MCF 10A (cell line): ENCODE measurements at regions not wholly inside any gene's neighbourhood (a gene's known extent, or its start where the extent isn't known, plus 50 kb on each side); places are given as distances from the start of the nearest gene placed in this dataset.

Experiments
- BruUV-seq: library from RNA; stranded (reverse); fragments of 400-500 nt; replicated peaks from 2 replicates; lab custom pipeline; 2021; lab: Mats Ljungman, UMichigan
- CTCF ChIA-PET: fragments of 300-600 bp; sonication (Branson Sonifier 250); formaldehyde crosslinking; extraction: SDS; loops from one replicate; lab custom pipeline; 2021; ENCODE audit warnings: antibody characterized with exemption, inconsistent platforms; lab: Yijun Ruan, JAX
- POLR2A ChIA-PET: fragments of 300-600, 350-650 bp; sonication (Branson Sonifier 250); formaldehyde crosslinking; extraction: SDS; loops from one replicate; lab custom pipeline; 2020; ENCODE audit warnings: antibody characterized with exemption, inconsistent platforms; lab: Yijun Ruan, JAX
- DNase-seq: peaks from one replicate; pipeline ENCODE4 v3.0.0-alpha.2; 2018; ENCODE audit not compliant: unreplicated experiment
- H3K27ac Mint-ChIP-seq: one replicate; pipeline ENCODE4 v1.8.0; 2022; ENCODE audit warnings: mild to moderate bottlenecking, low read depth, mixed read lengths; ENCODE audit not compliant: unreplicated experiment
- H3K27me3 Mint-ChIP-seq: one replicate; pipeline ENCODE4 v1.8.0; 2022; ENCODE audit warnings: mixed read lengths; ENCODE audit not compliant: insufficient read depth, unreplicated experiment
- H3K36me3 Mint-ChIP-seq: one replicate; pipeline ENCODE4 v1.8.0; 2022; ENCODE audit warnings: mild to moderate bottlenecking, moderate library complexity, mixed read lengths; ENCODE audit not compliant: insufficient read depth, unreplicated experiment
- H3K4me1 Mint-ChIP-seq: one replicate; pipeline ENCODE4 v1.8.0; 2022; ENCODE audit warnings: mixed read lengths; ENCODE audit not compliant: insufficient read depth, unreplicated experiment
- H3K4me3 Mint-ChIP-seq: one replicate; pipeline ENCODE4 v1.8.0; 2022; ENCODE audit warnings: mild to moderate bottlenecking, moderate library complexity, mixed read lengths; ENCODE audit not compliant: unreplicated experiment
- H3K9me3 Mint-ChIP-seq: one replicate; pipeline ENCODE4 v1.8.0; 2022; ENCODE audit warnings: mixed read lengths; ENCODE audit not compliant: unreplicated experiment
- CTCF ChIP-seq: fragments of 200-600 bp; IDR thresholded peaks from one replicate; pipeline ENCODE4 v1.8.0; 2022; ENCODE audit warnings: antibody characterized with exemption, mild to moderate bottlenecking; ENCODE audit not compliant: unreplicated experiment
- intact Hi-C: fragments of 100-400 bp; cut with micrococcal nuclease; formaldehyde crosslinking; loops from 2 replicates; pipeline ENCODE4 v1.14.1; 2022

GRCh38 chr18:75156139-75156750 lies 52.7 kb downstream of the PTGR3 start:
- Mint-ChIP-seq H3K36me3 (no peaks in the 10 kb centered on the region), H3K4me3 (no peak overlapping the region), H3K27me3 (peaks cover 21% of the 10 kb centered on the region), H3K27ac (no peak overlapping the region), H3K4me1 (no peaks in the 10 kb centered on the region), H3K9me3 (peaks cover 18% of the 10 kb centered on the region)
- POLR2A ChIA-PET, result no interaction called here
- no peak for TF ChIP-seq CTCF
- DNase-seq, result no peak
- intact Hi-C loops, result no loop called here
- no TSS peak for BruUV-seq
- CTCF ChIA-PET, result no interaction called here

GRCh38 chr18:75154997-75155396 lies 53.9 kb downstream of the PTGR3 start:
- Mint-ChIP-seq H3K36me3 (no peaks in the 10 kb centered on the region), H3K27me3 (peaks cover 14% of the 10 kb centered on the region)

GRCh38 chr18:75154259-75154658 lies 54.7 kb downstream of the PTGR3 start:
- Mint-ChIP-seq H3K36me3 (no peaks in the 10 kb centered on the region), H3K4me3 (no peak overlapping the region), H3K27me3 (peaks cover 6% of the 10 kb centered on the region), H3K4me1 (no peaks in the 10 kb centered on the region), H3K9me3 (peaks cover 18% of the 10 kb centered on the region), H3K27ac (no peak overlapping the region)
- POLR2A ChIA-PET, result no interaction called here
- no peak for TF ChIP-seq CTCF
- no TSS peak for BruUV-seq
- CTCF ChIA-PET, result no interaction called here
- DNase-seq, result no peak
- intact Hi-C loops, result no loop called here

More at GRCh38 chr18:75154997-75155396, 53.9 kb downstream of the PTGR3 start:
- Mint-ChIP-seq H3K9me3 (peaks cover 18% of the 10 kb centered on the region), H3K27ac (no peak overlapping the region), H3K4me3 (no peak overlapping the region), H3K4me1 (no peaks in the 10 kb centered on the region)
- intact Hi-C loops, result no loop called here
- no peak for TF ChIP-seq CTCF
- DNase-seq, result no peak
- CTCF ChIA-PET, result no interaction called here
- POLR2A ChIA-PET, result no interaction called here
- BruUV-seq, result no TSS peak

- no peaks in the 10 kb centered on the region for H3K36me3 Mint-ChIP-seq
- H3K9me3 Mint-ChIP-seq, result peaks cover 23% of the 10 kb centered on the region
- intact Hi-C loops, result no loop called here
- H3K27me3 Mint-ChIP-seq, result peaks cover 24% of the 10 kb centered on the region
- POLR2A ChIA-PET, result no interaction called here
- DNase-seq, result no peak
- H3K27ac Mint-ChIP-seq, result no peak overlapping the region
- H3K4me3 Mint-ChIP-seq, result no peak overlapping the region
- no TSS peak for BruUV-seq
- CTCF ChIA-PET, result interaction anchor here (0.8 kb wide), 1 partner anchor 99 kb away, joined by 3 read pairs; no protein-coding TSS in a partner anchor
- H3K4me1 Mint-ChIP-seq, result no peaks in the 10 kb centered on the region
- TF ChIP-seq CTCF, result no peak
These were observed 65.1 kb downstream of the PTGR3 start for GRCh38 chr18:75143851-75144250.
